HepG2 (cell line): ENCODE measurements at regions not wholly inside any gene's neighbourhood (a gene's known extent, or its start where the extent isn't known, plus 50 kb on each side); places are given as distances from the start of the nearest gene placed in this dataset.

Experiments used
- ATAC-seq: fragments of 200-7000 bp; cut with Tn5 transposase; 3 replicates; pipeline ENCODE4 v1.9.1; 2020; ENCODE audit warnings: mild to moderate bottlenecking, moderate library complexity
- BruUV-seq: library from RNA; stranded (reverse); fragments of 400-500 nt; replicated peaks from 2 replicates; lab custom pipeline; 2021; lab: Mats Ljungman, UMichigan
- CTCF ChIA-PET: fragments of 300-600 bp; formaldehyde crosslinking; extraction: SDS; loops from one replicate; lab custom pipeline; 2021; ENCODE audit warnings: low total read pairs, inconsistent platforms, low intra/inter-chr PET ratio; lab: Yijun Ruan, JAX
- POLR2A ChIA-PET: fragments of 350-600 bp; sonication (Branson Sonifier 250); formaldehyde crosslinking; loops from one replicate; lab custom pipeline; 2020; ENCODE audit warnings: antibody characterized with exemption, inconsistent platforms; lab: Yijun Ruan, JAX
- DNase-seq: peaks from one replicate; pipeline ENCODE4 v3.0.0-alpha.2; 2015; ENCODE audit warnings: low spot score
- FAIRE-seq: peaks from 3 replicates; lab custom pipeline; 2011; peaks lifted over from hg19 to GRCh38; lab: Jason Lieb, UNC
- H2AFZ ChIP-seq: one replicate; pipeline ENCODE4 v1.6.1; 2011; ENCODE audit warnings: low read length, inconsistent platforms
- H3K27ac ChIP-seq: fragments of 300-600 bp; 3 replicates; pipeline ENCODE4 v1.8.0; 2011; ENCODE audit warnings: mixed run types, mild to moderate bottlenecking, mixed read lengths, low read length, inconsistent platforms; ENCODE audit not compliant: insufficient read depth; ENCODE audit errors: extremely low read length
- H3K27me3 ChIP-seq, 2 experiments: fragments of 200-600 bp in 1 of 2; 2 replicates in 1 of 2; 3 replicates in 1 of 2; pipeline versions ENCODE4 v1.6.0 to v1.8.0; 2011; ENCODE audit warnings: low read length in 2 of 2, mild to moderate bottlenecking in 2 of 2, moderate library complexity in 2 of 2, inconsistent platforms in 1 of 2; ENCODE audit not compliant: insufficient read depth in 2 of 2, control insufficient read depth in 1 of 2
- H3K36me3 ChIP-seq, 2 experiments: fragments of 200-600 bp in 1 of 2; replicated peaks in 1 of 2; 2 replicates in 1 of 2; 3 replicates in 1 of 2; pipeline versions ENCODE4 v1.5.1 to v1.8.0; 2011; ENCODE audit warnings: low read length in 2 of 2, inconsistent platforms in 1 of 2; ENCODE audit not compliant: insufficient read depth in 2 of 2, control insufficient read depth in 1 of 2
- H3K4me1 ChIP-seq: 2 replicates; pipeline ENCODE4 v1.5.1; 2012; ENCODE audit warnings: low read length, inconsistent platforms; ENCODE audit not compliant: insufficient read depth
- H3K4me2 ChIP-seq: 2 replicates; pipeline ENCODE4 v1.6.0; 2011; ENCODE audit warnings: low read depth, low read length, inconsistent platforms
- H3K4me3 ChIP-seq, 3 experiments: fragments of 200-600 bp in 1 of 3; sonication (generic), shearing (Covaris generic) in 1 of 3; replicated peaks in 1 of 3; 2 replicates each; pipeline ENCODE4 v1.5.1; 2011 to 2016; ENCODE audit warnings: low read length in 3 of 3, inconsistent platforms in 2 of 3, low read depth in 2 of 3, mild to moderate bottlenecking in 2 of 3, control low read depth in 1 of 3, mixed read lengths in 1 of 3; ENCODE audit not compliant: insufficient read depth in 1 of 3
- H3K79me2 ChIP-seq: one replicate; pipeline ENCODE4 v1.6.1; 2011; ENCODE audit warnings: low read length, inconsistent platforms; ENCODE audit not compliant: insufficient read depth
- H3K9ac ChIP-seq: 2 replicates; pipeline ENCODE4 v1.6.0; 2011; ENCODE audit warnings: mild to moderate bottlenecking, low read depth, low read length, inconsistent platforms; ENCODE audit not compliant: insufficient read depth
- H3K9me3 ChIP-seq: 2 replicates; pipeline ENCODE4 v1.5.1; 2012; ENCODE audit warnings: mild to moderate bottlenecking, low read length
- H4K20me1 ChIP-seq: 2 replicates; pipeline ENCODE4 v1.6.0; 2011; ENCODE audit warnings: inconsistent platforms, mild to moderate bottlenecking, low read length, moderate library complexity; ENCODE audit not compliant: insufficient read depth
- AHR ChIP-seq: IDR thresholded peaks from 2 replicates; pipeline ENCODE4 v1.6.1; 2018; ENCODE audit warnings: missing genetic modification reagents, missing compliant biosample characterization
- FOSL2 ChIP-seq: sonication (generic); formaldehyde crosslinking; IDR thresholded peaks from 2 replicates; pipeline ENCODE4 v1.4.0; 2020; ENCODE audit warnings: missing genetic modification reagents
- MATR3 ChIP-seq: sonication (generic); formaldehyde crosslinking; IDR thresholded peaks from 2 replicates; pipeline ENCODE4 v1.4.0; 2020; ENCODE audit warnings: missing genetic modification reagents
- RARA ChIP-seq: IDR thresholded peaks from 2 replicates; pipeline ENCODE4 v1.6.1; 2016; ENCODE audit warnings: missing genetic modification reagents, missing compliant biosample characterization
- WGBS: methylation state at CpG from one replicate; pipeline ENCODE4 v1.1.6; 2017; ENCODE audit warnings: low lambda C conversion rate; 5-methylcytosine and 5-hydroxymethylcytosine counted together
- in situ Hi-C: cut with HindIII; loops from 2 replicates; pipeline ENCODE4 v1.10.0; 2017; ENCODE audit warnings: low pct_unique_long_range_greater_than_20kb; ENCODE audit not compliant: extremely low pct_ligation_motif_present
- intact Hi-C: fragments of 100-400 bp; cut with micrococcal nuclease; formaldehyde crosslinking; loops from one replicate; pipeline ENCODE4 v1.10.0; 2022; ENCODE audit not compliant: unreplicated experiment
- TF ChIP-seq, protein P1 (sequence below): sonication (generic); formaldehyde crosslinking; IDR thresholded peaks from 2 replicates; pipeline ENCODE4 v1.5.1; 2020; ENCODE audit warnings: mild to moderate bottlenecking, missing genetic modification reagents, borderline replicate concordance

DNA sequence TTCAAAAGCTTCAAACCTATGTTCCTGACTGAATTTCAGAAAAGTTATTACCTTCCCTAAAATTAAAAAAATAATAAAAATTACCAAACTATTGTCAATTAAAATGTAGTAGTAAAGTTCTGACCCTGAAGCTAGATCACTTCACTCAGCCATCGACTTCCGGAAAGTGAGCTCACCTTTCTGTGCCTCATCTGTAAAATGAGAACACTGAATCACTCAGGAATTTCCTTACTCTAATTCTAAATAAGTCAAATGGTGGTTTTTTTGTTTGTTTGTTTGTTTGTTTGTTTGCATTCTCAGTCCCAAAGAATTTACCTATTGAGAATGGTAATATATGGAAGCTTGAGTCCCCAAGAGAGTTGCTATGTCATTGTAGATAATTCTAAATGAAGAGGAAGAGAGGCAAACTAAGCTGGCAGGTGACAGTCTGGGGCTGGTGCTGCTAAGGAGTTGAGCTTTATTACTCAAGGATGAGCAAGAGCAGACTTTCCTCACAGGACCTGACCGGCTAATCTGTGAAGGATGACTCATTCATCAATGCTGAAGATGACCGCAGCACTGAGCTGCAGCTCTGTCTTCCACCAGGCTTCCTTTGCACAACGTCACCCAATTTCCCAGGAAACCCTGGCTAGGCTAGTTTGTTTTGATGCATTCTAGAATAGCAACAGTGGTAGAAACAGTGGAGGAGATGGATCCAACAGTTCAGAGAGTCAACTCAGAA is 248.8 kb downstream of the RAB38 start:
- in situ Hi-C loops, result no loop called here
- TF ChIP-seq FOSL2 (0 out of 2 replicates have a peak, but pooled peaks have one; percentile 8), AHR (CRISPR knock-in tag) (no peak), MATR3 (CRISPR knock-in tag) (no peak)
- Histone ChIP-seq H3K79me2 (no peaks in the 10 kb centered on the region), H3K36me3 (no peaks in the 10 kb centered on the region), H3K27me3 (no peaks in the 10 kb centered on the region), H3K27ac (no peak overlapping the region), H2AFZ (no peak overlapping the region), H3K4me2 (no peak overlapping the region), H3K4me3 (no peak overlapping the region), H3K4me1 (0 out of 2 replicates have a peak, but pooled peaks cover 9% of the 10 kb centered on the region), H3K9me3 (no peaks in the 10 kb centered on the region), H3K9ac (no peak overlapping the region), H4K20me1 (no peaks in the 10 kb centered on the region)
- ChIA-PET POLR2A (no interaction called here), CTCF (no interaction called here)
- ATAC-seq (no peak), DNase-seq (no peak), FAIRE-seq (no peak)
- no TSS peak for BruUV-seq
- intact Hi-C loops, result no loop called here
- WGBS, result 14% methylated on average over 5 of the region's 5 CpGs

DNA sequence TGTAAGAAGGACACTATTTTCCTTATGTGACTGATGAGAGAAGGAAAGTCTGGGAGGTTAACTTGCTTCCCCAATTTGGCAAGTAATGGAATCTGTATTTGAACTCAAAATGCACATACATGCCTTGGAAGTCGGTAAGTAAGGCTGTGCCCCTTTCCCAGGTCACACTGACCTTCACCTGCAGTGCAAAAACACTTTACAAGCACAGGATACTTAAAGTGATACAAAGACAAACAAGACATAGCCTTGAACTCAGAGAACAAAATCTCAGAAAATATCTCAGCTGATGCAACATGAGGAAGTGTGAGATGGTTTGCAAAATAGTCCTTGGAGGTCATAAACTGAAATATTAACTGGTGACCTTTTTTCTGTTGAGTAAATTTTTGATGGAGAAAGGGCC is 251.1 kb downstream of the RAB38 start:
- Histone ChIP-seq H3K36me3 (no peaks in the 10 kb centered on the region), H3K9ac (no peak overlapping the region), H3K4me2 (no peak overlapping the region), H4K20me1 (no peaks in the 10 kb centered on the region), H3K79me2 (no peaks in the 10 kb centered on the region)
- no peak for ATAC-seq
- no peak for FAIRE-seq
- in situ Hi-C loops, result no loop called here
- no TSS peak for BruUV-seq
- POLR2A ChIA-PET, result no interaction called here
- CTCF ChIA-PET, result no interaction called here
- TF ChIP-seq, protein P1, sequence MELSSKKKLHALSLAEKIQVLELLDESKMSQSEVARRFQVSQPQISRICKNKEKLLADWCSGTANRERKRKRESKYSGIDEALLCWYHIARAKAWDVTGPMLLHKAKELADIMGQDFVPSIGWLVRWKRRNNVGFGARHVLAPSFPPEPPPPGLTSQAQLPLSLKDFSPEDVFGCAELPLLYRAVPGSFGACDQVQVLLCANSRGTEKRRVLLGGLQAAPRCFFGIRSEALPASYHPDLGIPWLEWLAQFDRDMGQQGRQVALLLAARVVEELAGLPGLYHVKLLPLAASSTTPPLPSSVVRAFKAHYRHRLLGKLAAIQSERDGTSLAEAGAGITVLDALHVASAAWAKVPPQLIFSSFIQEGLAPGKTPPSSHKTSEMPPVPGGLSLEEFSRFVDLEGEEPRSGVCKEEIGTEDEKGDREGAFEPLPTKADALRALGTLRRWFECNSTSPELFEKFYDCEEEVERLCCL (CRISPR knock-in tag), result no peak
- peak; percentile 69 for TF ChIP-seq RARA (CRISPR knock-in tag)
- TF ChIP-seq, all 625 proteins: peak for 1
- Histone ChIP-seq H3K27ac (no peak overlapping the region), H3K27me3 (no peaks in the 10 kb centered on the region), H3K4me3 (no peak overlapping the region), H3K9me3 (no peaks in the 10 kb centered on the region), H2AFZ (no peak overlapping the region), H3K4me1 (0 out of 2 replicates have a peak, but pooled peaks cover 9% of the 10 kb centered on the region)
- 0% methylated on average over 1 of the region's 1 CpG for WGBS
- intact Hi-C loops, result no loop called here
- DNase-seq, result no peak
